Peyer's patch (tissue), 4 donors: ENCODE measurements at regions not wholly inside any gene's neighbourhood (a gene's known extent, or its start where the extent isn't known, plus 50 kb on each side); places are given as distances from the start of the nearest gene placed in this dataset.

Source experiments
- POLR2A ChIP-seq, 2 donors: fragments of 450-650 bp; IDR thresholded peaks; one replicate each; pipeline ENCODE4 v1.5.1; 2017; ENCODE audit warnings: antibody characterized with exemption in 2 of 2, mild to moderate bottlenecking in 2 of 2, moderate library complexity in 2 of 2
- TF ChIP-seq, protein P1 (sequence below), 6 experiments: fragments of 450-650 bp in 4 of 6; fragments of 200-600 bp in 2 of 6; sonication (generic) in 1 of 6; IDR thresholded peaks; one replicate each; pipeline ENCODE4 v1.5.1; 2017 to 2019; ENCODE audit warnings: antibody characterized with exemption in 6 of 6, mild to moderate bottlenecking in 3 of 6, moderate library complexity in 1 of 6

- TF ChIP-seq, protein P1, sequence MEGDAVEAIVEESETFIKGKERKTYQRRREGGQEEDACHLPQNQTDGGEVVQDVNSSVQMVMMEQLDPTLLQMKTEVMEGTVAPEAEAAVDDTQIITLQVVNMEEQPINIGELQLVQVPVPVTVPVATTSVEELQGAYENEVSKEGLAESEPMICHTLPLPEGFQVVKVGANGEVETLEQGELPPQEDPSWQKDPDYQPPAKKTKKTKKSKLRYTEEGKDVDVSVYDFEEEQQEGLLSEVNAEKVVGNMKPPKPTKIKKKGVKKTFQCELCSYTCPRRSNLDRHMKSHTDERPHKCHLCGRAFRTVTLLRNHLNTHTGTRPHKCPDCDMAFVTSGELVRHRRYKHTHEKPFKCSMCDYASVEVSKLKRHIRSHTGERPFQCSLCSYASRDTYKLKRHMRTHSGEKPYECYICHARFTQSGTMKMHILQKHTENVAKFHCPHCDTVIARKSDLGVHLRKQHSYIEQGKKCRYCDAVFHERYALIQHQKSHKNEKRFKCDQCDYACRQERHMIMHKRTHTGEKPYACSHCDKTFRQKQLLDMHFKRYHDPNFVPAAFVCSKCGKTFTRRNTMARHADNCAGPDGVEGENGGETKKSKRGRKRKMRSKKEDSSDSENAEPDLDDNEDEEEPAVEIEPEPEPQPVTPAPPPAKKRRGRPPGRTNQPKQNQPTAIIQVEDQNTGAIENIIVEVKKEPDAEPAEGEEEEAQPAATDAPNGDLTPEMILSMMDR (IDR thresholded peaks at IDR 0.05): no peak
- no peak for TF ChIP-seq POLR2A (IDR thresholded peaks at IDR 0.05)
Observed at GRCh38 chr15:69551391-69552056, 98.9 kb downstream of the RPLP1 start.
